DND-41 (cell line): ENCODE measurements at regions not wholly inside any gene's neighbourhood (a gene's known extent, or its start where the extent isn't known, plus 50 kb on each side); places are given as distances from the start of the nearest gene placed in this dataset.

Experiments
- EZH2 ChIP-seq: IDR thresholded peaks from 3 replicates; pipeline ENCODE4 v1.6.1; 2012; ENCODE audit warnings: borderline replicate concordance, low read depth, mild to moderate bottlenecking, moderate library complexity, low read length, inconsistent platforms; ENCODE audit not compliant: severe bottlenecking
- TF ChIP-seq, protein P1 (sequence below): IDR thresholded peaks from 2 replicates; pipeline ENCODE4 v1.5.1; 2012; ENCODE audit warnings: borderline replicate concordance, low read length, moderate library complexity, mild to moderate bottlenecking; ENCODE audit not compliant: poor library complexity, severe bottlenecking; ENCODE audit errors: extremely low read depth

DNA sequence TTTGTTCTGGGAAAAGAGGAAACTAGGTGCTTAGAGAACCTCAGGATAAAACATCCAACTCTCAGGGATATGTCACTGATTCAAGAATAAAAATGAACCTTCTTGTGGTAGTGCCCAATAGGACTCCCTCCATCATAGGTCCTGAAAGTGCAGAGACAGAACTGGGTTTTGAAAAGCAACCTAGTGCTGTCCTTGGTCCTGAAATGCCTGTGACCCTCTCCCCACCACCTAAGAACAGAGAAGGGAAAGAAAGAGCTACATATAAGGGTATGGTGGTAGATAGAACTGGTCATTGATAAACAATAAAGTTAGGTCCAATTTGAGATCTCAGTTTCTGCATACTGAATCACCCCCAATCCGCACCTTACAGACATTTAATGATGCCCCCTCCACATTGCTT, 953.3 kb downstream of the XPNPEP1 start:
- TF ChIP-seq, protein P1, sequence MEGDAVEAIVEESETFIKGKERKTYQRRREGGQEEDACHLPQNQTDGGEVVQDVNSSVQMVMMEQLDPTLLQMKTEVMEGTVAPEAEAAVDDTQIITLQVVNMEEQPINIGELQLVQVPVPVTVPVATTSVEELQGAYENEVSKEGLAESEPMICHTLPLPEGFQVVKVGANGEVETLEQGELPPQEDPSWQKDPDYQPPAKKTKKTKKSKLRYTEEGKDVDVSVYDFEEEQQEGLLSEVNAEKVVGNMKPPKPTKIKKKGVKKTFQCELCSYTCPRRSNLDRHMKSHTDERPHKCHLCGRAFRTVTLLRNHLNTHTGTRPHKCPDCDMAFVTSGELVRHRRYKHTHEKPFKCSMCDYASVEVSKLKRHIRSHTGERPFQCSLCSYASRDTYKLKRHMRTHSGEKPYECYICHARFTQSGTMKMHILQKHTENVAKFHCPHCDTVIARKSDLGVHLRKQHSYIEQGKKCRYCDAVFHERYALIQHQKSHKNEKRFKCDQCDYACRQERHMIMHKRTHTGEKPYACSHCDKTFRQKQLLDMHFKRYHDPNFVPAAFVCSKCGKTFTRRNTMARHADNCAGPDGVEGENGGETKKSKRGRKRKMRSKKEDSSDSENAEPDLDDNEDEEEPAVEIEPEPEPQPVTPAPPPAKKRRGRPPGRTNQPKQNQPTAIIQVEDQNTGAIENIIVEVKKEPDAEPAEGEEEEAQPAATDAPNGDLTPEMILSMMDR: no peak
- no peak for TF ChIP-seq EZH2
